ENCODE measurements at regions not wholly inside any gene's neighbourhood (a gene's known extent, or its start where the extent isn't known, plus 50 kb on each side); places are given as distances from the start of the nearest gene placed in this dataset.

DNA sequence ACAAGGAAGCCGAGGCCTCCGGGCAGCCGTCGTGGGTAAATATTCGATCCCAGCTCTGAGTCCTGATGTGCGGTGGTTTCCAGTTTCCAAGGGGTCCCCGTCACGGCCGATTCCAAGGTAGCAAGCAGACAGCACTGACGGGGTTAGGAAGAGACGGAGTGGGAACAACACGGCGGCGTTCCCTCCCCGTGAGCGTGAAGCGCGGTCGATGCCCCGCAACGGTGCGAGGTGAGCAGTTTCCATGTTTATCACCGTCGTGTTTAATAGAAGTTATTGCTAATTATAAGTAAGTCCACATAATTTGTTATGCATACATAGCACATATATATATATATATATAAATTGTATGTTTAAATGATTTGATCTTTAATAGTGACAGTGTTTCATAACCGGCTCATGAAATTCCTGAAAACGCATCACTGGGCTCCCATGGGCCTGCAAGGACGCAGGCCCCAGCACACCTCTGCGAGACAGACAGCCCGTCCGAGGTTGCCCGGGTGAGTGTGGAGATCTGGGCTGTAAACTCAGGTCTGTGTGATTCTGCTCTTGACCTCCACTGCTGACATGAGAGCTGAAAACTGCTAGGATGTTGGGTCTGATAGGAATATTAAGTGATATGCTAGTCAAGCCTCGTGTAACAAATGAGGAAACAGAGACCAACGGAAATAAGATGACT, 243.5 kb upstream of the SALL3 start:
- DNase-seq, result no peak

DNA sequence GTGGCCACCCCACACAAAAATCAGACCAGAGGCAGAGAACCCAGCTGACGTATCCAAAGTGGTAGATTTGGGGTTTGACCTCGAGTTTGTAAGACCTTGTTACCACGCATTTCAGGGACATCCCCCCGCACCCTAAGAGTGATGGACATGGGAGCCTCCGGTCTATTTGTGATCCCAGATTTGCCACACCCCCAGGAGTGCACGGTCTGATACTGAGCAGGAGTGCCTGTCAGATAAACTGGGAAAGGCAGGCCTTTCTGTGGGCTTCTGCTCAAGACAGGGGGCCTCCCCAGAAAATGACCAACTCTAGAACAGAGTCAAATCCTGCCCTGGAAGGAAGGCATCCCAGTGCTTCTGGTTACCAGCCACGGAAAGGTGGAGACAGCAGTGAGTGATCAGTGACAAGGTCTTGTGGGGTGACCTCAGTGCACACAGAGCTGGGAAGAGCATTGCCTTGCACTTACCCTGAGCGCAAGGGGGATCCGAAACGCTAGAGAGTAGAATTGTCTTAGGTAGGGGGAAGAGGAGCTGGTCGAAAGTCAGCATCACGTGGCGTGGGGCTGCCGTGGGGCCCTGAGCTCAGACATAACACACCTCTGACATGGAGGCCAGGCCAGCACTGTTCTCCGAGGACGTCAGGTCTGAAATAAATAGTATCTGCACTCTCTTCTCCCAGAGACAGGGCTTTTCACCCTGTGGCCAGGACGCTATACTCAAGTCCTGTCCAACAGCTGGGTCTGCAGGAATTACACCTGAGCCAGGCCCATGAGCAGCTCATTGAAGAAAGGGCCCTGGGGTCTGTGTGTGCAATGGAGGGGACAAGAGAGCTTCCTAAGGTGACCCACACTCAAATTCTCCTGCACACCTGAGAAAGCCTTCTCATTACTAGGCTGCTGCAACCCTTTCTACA, 242.4 kb upstream of the SALL3 start:
- DNase-seq, result no peak

DNA sequence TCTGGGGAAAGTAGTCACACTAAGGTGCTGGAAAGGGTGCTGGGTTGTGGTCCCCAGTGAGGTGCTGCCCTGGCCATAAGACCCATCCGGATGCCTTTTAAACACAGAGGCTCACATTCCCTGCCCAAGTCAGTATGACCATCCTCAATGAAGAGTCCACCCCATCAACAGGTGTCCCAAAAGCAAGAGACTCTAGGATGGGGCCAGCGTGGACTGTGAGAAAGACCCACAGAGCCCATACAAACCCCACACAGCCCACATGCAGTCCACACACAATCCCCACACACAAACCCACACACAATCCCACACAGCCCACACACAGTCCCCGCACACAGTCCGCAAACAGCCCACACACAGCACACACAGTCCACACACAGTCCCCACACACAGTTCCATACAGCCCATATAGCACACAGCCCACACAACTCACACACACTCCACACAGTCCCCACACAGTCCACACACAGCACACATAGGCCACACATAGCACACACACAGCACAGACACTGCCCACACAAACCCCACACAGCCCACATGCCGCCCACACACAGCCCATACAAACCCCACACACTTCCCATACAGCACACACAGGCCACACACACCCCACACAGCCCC, 241.4 kb upstream of the SALL3 start:
- DNase-seq, result no peak

DNA sequence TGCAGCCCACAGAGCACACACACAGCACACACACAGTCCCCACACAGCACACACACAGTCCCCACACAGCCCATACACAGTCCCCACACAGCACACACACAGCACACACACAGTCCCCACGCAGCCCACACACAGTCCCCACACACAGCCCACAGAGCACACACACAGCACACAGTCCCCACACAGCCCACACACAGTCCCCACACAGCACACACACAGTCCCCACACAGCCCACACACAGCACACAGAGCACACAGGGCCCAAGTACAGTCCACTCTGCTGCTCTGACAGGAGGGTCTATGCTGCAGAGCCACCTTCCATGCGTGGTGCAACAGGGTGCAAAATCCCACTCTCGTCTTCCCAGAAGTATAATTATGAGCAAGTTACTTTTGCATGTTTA, 240.5 kb upstream of the SALL3 start:
- no peak for DNase-seq

DNA sequence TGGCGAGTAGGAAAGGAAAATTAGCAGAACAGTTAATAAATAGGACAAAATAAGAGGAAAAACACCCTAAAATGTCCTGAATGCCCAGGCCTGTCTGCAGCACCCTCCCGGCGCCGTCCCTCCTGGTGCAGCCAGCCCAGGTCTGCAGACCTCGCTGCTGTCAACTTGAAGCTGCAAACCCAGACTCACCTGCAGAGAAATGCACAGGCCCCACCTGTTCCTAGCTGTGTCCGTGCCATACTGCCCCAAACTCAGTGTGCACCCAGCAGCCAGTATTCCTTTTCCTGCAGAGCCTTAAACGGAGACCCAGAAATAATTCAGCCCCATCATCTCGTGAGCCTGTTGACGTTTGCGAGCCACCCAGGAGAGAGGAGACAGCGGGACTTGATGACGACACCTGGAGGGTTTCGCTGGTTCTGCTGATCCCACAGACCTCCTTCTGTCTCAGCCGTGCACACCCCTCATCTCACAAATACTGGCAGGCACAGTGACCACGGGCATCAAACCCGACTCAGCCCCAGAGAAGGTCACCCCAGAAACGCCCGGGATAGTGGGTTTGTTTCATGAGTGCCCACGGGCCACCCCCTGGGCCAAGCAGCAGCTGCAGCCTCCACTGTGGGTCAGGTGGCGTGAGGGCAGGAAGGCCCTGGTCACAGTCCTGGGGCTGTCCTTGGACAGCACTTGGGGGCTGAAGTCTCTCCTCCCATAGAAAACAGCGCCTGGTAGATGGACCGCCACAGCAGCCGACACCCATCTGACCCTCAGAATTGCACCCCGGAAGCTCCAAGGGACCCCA, 239.5 kb upstream of the SALL3 start:
- DNase-seq, result no peak

DNA sequence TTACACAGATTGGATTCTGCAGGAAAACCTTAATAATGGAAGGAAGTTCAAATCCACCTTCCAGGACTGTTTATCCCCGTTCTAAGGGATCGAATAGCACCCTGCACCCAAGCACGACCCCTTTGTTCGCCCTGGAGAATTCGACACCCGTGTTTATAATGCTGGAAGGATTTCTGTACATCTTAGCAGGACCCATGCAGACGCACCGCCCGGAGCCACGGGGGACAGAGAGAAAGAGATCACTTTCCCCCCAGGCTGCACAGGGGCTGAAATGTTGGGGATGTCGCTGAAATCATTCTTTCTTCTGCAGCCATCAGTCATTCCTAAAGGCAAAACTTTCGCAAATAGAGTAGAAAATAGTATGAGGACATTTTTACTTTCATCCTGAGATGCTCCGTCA, 238.7 kb upstream of the SALL3 start:
- no peak for DNase-seq

DNA sequence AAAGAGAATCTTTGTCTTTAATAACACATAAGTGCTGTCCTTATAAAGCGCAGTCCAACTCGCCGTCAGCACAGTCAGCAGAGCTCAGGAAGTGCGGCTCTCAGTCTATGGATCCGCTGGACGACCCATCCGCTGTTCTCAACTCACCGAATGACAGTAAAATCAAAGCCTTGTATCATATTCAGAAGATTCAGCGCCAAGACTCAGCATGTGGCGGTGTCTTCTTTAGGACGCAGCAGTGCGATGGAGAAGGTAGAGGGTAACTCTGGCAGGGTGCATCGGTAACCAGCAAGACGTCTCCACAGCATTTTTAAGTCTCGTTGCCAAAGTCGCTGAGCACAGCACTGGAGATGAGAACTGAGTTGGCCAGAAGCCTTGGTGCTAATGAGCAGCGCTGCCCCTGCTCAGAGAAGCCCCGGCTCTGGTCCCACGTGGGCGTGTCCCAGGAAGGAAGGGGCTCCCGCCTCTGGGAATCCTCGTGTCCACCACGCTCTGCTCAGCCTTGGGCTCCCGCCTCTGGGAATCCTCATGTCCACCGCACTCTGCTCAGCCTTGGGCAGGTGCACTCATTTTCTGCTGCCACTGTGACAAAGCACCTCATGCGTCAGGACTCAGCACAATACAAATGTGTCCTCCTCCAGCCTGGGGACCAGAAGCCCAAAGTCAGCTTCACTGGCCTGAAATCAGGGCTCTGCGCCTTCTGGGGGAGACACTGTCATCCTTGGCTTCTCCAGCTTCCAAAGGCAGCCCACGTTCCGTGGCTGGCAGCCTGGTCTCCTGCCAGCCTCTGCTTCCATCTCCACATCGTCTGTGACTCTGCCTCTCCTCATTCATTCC, 238.0 kb upstream of the SALL3 start:
- no peak for DNase-seq

DNA sequence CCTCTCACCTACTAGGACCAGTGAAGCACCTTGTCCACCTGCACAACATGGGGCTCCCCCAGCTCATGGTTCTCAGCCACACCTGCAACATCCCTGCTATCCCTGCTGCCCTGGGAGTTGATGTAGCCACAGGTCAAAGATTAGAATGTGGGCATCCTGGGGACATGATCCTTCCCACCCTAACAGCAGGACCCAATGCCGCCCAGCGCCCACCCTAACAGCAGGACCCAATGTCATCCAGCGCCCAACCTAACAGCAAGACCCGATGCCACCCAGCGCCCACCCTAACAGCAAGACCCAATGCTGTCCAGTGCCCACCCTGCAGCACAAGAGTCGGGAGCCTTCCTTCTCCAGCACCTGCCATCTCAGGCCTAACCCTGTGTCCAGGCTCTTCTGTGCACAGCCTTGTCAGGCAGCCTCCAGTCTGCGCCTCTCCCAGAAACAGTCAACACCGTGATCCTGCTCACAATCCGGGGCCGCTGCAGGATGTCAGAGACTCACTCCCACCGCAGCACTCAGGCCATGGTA, 237.3 kb upstream of the SALL3 start:
- DNase-seq, result no peak

DNA sequence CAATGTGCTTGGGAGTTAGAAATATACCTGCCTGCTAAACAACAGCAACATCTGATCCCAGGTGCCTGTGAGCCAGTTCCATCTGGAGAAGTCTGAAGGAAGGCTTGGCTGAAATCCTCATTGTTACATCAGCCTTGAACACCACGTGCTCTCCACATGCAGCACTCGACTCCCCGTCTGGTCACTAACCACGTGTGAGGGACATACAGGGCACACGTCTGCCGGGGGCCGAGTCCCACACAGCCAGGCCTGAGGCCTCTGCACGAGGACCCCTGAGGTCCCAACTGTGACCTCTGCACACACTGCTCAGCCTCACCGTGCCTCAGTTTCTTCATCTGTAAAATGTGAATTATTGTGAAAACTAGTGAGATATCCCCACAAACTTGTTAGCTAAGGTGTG, 236.5 kb upstream of the SALL3 start:
- DNase-seq, result no peak

DNA sequence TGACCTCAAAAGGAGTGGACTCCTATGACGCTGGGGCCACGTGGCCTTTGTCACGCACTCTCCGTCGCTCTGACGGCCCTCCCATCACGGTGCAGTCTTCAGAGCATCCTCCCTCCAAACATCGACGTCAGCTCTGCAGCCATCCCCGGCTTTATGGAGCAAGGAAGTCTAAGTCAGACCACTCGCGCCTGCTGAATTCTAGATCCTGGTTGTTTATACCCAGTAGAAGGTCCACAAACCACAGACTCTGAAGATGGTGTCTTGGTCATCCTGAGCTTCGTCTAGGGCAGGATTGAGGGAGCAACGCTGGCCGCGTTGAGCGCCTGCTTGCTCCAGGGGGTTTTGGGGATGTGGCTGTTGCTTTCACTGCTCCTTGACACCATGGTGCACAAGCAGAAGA, 228.0 kb upstream of the SALL3 start:
- DNase-seq, result no peak

DNA sequence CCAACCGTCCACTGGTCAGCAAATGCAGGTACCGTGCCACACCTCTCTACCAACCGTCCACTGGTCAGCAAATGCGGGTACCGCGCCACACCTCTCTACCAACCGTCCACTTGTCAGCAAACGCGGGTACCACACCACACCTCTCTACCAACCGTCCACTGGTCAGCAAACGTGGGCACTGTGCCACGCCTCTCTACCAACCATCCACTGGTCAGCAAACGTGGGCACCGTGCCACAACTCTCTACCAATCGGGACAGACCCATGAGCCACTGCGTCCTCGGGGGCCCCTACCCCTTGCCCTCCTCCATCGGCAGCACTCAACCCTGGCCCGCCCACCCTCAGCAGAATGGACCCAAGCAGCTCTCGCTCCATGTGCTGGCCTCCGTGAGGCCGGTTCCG, 226.4 kb upstream of the SALL3 start:
- DNase-seq, result no peak

DNA sequence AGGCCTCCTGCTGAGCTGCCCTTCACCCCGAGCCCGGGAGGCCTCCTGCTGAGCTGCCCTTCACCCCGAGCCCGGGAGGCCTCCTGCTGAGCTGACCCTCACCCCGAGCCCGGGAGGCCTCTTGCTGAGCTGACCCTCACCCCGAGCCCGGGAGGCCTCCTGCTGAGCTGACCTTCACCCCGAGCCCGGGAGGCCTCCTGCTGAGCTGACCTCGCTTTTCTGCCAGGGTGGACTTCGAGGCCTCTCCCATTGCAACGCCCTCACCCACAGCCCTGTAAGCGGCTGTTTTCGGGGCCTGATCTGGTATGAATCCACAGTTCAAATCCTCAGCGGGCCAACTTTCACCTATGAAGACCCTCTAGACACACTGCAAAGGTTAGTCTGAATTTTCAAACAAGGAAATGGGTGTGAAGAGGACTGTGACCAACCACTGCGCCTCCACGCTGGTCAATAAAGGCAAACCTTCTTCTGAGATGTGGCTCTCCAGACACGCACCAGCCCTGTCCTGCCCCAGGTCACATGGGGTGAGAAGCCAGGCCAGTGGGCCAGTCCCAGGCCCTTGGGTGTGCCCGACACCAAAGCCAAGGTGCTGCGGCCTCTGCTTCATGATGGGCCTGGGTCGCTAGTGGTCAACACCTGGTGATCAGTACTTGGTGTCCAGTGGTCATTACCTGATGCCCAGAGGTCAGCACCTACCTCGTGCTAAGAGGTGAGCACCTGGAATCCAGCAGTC, 225.1 kb upstream of the SALL3 start:
- no peak for DNase-seq

DNA sequence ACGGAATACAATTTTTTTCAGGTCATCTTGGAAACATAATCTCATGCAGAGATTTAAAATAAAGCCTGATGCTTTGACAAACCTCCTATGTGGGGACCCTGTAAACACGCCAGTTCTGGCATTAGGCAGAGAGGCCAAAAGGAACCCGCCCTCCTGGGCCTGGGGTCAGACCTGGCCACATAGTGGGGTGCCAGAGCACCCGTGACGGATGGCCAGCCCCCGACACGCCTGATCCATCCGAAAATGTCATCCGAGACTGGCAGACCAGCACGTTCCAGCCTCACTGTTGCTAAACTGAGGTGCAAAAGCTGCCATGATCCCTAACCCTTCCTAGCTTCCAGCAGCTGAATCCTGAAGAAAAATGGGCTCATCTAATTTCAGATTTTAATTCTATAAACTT, 222.6 kb upstream of the SALL3 start:
- no peak for DNase-seq

DNA sequence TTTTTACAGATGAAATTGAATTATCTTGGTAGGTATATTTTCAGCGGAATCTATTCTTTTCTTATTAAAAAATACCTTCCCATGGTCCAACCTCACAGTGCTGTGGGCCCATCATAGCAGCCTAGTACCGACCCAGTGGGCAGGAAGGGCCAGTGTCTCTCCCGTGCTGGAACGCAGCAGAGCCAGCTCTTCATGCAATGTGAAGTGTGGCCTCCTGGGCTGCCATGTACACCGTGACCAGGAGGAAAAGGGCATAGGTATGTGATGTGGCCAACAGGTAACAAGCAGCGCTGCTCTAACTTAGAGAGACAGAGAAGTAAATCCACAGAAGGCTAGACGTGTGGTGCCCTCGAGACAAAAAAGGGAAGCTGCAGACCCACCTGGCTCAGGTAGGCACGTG, 221.1 kb upstream of the SALL3 start:
- no peak for DNase-seq

DNA sequence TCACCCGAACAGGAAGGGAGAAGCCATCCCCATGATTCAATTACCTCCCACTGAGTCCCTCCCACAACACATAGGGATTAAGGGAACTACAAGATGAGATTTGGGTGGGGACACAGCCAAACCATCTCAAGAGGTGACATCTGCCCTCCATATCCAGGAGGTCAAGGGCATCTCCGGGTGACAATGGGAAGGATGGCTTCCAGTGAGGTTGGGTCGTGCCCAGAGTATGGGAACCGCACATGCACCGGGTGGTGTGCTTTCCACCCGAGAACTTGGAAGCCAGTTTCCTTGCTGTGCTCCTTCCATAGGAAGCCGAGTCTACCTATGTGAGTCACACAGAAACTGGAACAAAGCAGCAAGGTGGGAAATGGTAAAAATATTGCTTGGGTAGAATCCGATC, 216.9 kb upstream of the SALL3 start:
- no peak for DNase-seq

DNA sequence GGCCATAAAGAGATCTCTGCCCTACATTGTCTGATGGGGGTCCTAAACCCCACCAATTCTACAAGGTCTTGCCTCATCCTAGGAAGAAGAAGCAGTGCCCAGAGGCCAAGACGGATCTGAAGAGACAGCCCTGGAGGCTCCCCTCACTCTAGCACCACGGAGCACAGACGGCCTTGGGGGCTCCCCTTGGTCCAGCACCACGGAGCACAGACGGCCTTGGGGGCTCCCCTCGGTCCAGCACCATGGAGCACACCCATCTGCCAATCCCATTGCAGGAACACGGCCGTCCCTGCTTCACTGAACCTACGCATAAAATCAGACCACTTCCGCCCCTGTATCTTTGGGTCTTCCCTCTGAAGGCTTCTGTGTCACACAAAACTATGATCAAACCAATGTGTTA, 215.1 kb upstream of the SALL3 start:
- DNase-seq, result no peak

DNA sequence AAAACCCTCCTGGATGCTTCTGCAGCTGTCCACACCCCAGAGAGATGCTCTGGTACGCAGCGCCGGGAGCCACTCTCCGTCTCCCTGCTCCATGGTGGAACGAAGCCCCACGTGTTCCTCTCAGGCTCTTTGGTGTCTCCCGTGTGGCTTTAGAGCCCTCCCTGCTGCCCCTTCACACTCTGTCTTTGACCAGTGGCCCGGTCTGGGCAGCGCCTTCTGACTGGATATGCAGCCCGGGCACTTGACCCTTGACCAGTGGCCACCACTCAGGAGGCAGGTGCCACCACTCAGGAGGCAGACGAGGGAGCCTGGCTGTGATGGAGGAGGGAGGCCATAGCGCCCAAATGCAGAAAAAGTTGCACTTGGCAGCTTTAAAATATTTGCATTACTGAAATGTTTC, 214.5 kb upstream of the SALL3 start:
- no peak for DNase-seq

DNA sequence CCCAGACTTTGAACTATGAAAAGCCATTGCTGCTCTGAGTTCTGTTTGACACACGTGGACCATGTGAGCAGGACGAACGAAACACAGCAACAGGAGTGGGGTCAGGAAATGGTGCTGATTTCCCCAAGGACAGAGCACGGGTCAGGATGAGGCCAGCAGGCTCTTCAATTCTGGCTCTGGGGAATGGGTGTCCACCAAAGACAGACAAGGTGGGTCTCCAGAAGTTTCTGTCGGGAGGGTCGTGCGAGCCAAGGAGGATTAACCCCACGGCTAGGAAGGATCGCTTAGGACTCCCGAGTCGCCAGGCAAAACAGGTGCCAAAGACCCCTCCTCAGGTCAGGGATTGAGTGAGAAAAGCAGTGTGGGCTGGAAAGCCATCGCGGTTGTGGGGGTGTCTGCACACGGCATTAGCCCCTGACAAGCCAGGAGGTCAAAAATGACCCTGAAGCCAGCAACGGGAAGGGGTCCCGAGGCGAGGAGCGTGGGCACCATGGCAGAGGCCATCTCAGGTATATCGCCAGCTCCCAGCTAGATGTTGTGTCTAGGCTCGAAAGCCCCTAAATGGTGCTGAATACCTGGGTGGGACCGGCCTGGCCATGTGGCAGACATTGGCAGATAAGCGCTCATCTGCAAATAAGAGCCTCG, 213.9 kb upstream of the SALL3 start:
- no peak for DNase-seq

DNA sequence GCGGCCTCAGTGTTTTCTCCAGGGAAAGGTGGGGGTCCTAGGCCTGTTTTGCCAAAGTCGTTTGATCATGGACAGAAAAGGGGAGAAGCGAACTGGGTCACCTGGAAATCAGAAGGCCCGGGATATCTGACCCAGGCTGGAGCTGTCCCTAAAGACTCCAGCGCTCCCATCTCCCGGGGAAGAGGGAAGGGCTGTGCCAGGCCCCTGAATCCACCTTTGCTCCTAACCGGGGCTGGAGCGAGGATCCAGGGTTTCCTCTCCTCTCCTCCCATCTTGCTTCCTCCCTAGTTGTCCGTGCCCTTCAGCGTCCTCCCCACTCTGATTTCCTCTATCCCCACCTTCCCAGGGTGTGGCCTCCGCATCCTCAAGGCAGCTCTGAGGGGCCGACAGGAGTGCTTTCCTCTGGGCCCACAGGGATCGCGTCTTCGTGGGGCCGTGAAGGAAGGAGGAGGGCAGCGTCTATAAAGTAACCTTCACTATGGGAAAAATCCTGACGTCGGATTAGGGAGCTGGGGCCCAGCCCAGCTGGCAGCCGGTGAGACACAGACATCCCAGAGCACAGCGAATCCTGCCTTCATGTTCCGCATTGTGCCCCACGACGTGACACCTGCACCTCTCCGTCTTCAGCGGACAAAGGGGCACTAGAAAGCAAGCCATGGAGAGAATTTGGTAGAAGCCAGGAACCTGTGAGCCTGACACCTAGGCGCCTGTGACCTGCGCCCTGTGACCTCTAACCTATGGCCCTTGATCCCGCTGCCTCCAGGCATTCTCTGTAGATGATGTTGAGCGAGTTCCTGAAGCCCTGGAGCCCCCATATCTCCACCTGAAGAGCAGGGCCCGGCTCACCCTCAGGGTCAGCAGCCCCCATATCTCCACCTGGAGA, 212.7 kb upstream of the SALL3 start:
- no peak for DNase-seq

DNA sequence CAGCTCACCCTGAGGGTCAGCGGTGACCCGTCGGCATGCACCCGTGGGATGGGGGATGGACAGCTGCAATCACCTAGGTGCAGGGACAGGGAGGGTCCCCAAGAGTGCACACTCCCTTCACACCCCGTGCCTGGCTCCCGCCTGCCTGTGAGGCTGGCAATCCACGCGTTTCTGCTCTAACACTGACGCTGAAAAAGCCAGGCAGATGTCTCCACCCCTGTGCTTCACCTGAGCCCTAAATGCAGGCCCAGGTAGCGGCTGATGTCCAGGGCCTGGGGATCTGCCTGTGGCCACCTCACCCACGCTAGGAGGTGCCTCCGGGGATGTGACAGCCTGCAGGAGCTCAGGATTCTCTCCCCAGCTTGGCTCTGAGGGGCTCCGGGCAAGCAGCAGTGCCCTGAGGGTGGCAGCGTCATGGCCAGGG, 212.0 kb upstream of the SALL3 start:
- DNase-seq, result no peak
